Left ventricle myocardium inferior (tissue), 1 donor: ENCODE measurements at regions not wholly inside any gene's neighbourhood (a gene's known extent, or its start where the extent isn't known, plus 50 kb on each side); places are given as distances from the start of the nearest gene placed in this dataset.

Source experiments
- DNase-seq: peaks from one replicate; pipeline ENCODE4 v3.0.0-alpha.2; 2020
- H3K27ac ChIP-seq: fragments of 200-600 bp; replicated peaks from 2 replicates; pipeline ENCODE4 v1.8.0; 2021
- H3K27me3 ChIP-seq: fragments of 200-600 bp; 2 replicates; pipeline ENCODE4 v1.8.0; 2021; ENCODE audit warnings: low read depth
- H3K36me3 ChIP-seq: fragments of 200-600 bp; 2 replicates; pipeline ENCODE4 v1.8.0; 2021
- H3K4me1 ChIP-seq: fragments of 200-600 bp; 2 replicates; pipeline ENCODE4 v1.8.0; 2021
- H3K4me3 ChIP-seq: fragments of 200-600 bp; 2 replicates; pipeline ENCODE4 v1.8.0; 2021; ENCODE audit warnings: mild to moderate bottlenecking, moderate library complexity
- H3K9me3 ChIP-seq: fragments of 200-600 bp; replicated peaks from 2 replicates; pipeline ENCODE4 v1.8.0; 2021
- intact Hi-C: fragments of 100-400 bp; cut with micrococcal nuclease; formaldehyde crosslinking; loops from one replicate; pipeline ENCODE4 v1.11.0; 2022
- TF ChIP-seq, protein P1 (sequence below): fragments of 200-600 bp; IDR thresholded peaks from 2 replicates; pipeline ENCODE4 v1.8.0; 2021; ENCODE audit warnings: antibody characterized with exemption, mild to moderate bottlenecking, borderline replicate concordance
- donor health status: DM: no; HTN: yes; CAD: no; lungs with severe emphysema.

DNA sequence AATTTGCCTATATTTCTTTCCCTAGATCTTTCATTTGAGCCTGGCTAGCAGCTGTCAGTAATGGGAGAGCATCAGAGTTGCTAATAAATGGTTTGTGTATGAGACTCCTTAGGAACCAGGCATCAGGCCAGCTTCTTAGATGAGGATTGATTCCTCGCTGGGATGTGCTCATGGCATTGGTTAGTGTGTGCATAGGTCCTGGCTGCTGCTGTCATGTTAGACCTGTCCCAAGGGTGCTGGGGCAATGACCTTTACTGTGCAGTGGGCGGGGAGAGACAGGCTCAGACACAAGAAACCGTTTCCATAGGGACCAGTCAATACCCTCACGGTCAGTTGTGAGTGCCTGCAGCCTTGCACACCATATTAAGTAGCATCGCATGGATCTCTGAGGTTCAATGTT is 112.3 kb upstream of the NR3C1 start:
- Histone ChIP-seq H3K4me1 (peaks cover 13% of the 10 kb centered on the region), H3K4me3 (no peak overlapping the region), H3K27me3 (no peaks in the 10 kb centered on the region), H3K27ac (no peak overlapping the region), H3K9me3 (no peaks in the 10 kb centered on the region), H3K36me3 (no peaks in the 10 kb centered on the region)
- intact Hi-C loops, result no loop called here
- TF ChIP-seq, protein P1, sequence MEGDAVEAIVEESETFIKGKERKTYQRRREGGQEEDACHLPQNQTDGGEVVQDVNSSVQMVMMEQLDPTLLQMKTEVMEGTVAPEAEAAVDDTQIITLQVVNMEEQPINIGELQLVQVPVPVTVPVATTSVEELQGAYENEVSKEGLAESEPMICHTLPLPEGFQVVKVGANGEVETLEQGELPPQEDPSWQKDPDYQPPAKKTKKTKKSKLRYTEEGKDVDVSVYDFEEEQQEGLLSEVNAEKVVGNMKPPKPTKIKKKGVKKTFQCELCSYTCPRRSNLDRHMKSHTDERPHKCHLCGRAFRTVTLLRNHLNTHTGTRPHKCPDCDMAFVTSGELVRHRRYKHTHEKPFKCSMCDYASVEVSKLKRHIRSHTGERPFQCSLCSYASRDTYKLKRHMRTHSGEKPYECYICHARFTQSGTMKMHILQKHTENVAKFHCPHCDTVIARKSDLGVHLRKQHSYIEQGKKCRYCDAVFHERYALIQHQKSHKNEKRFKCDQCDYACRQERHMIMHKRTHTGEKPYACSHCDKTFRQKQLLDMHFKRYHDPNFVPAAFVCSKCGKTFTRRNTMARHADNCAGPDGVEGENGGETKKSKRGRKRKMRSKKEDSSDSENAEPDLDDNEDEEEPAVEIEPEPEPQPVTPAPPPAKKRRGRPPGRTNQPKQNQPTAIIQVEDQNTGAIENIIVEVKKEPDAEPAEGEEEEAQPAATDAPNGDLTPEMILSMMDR, result no peak
- DNase-seq, result no peak

DNA sequence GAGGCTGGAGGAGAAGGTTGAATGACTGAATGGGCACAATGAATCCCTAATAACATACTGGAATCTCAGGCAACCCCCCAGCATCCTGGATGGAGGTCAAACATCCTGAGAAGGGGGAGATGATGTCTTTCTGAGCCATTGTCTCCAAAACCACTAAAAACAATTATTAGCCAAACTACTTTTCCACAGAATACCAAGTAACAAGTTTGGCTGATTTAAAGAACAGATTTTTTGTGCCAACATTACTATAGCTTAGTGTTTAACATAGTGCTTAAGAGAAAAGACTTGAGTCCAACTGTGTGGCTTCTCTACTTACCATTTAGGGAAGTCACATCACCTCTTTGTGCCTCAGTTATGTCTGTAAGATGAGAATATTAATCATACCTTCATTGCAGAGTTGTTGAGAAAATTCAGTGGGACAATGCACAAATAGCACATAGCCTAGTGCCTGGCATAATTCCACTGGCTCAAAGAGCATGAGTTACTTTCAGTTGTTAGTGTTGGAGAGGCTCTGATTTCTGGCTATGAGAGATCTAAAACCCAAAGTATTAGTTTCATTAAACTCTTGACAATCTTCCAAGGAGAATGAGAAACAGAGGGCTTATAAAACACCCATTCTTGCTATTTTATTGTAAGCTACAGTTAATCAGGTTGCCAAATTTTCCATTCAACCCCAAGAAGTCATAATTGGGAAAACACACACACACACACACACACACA is 111.3 kb upstream of the NR3C1 start:
- intact Hi-C loops, result no loop called here
- Histone ChIP-seq H3K4me3 (no peak overlapping the region), H3K27me3 (no peaks in the 10 kb centered on the region), H3K4me1 (peaks cover 13% of the 10 kb centered on the region), H3K9me3 (no peaks in the 10 kb centered on the region), H3K36me3 (no peaks in the 10 kb centered on the region), H3K27ac (no peak overlapping the region)
- TF ChIP-seq, protein P1, result no peak
- DNase-seq, result no peak

DNA sequence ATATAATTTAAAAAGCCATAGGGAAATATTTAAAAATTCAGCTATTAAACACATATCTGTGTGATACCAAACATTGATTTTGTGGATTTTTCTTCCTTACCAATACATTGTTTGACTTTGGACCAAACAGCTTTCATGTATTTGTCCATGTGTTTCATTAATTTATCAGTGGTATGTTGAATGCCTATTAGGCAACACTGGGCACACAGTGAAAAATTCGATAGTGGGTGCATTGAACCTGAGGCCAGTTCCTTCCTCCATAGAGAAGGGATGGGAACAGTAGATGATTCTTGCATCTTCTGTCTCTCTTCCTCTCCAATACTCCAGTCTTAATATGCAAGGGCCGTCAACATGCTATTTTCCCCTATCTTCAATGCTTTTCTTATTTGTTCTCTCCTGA is 110.2 kb upstream of the NR3C1 start:
- Histone ChIP-seq H3K27ac (no peak overlapping the region), H3K36me3 (no peaks in the 10 kb centered on the region), H3K4me1 (peaks cover 13% of the 10 kb centered on the region), H3K4me3 (no peak overlapping the region), H3K9me3 (no peaks in the 10 kb centered on the region), H3K27me3 (no peaks in the 10 kb centered on the region)
- intact Hi-C loops, result no loop called here
- no peak for DNase-seq
- TF ChIP-seq, protein P1, result no peak

DNA sequence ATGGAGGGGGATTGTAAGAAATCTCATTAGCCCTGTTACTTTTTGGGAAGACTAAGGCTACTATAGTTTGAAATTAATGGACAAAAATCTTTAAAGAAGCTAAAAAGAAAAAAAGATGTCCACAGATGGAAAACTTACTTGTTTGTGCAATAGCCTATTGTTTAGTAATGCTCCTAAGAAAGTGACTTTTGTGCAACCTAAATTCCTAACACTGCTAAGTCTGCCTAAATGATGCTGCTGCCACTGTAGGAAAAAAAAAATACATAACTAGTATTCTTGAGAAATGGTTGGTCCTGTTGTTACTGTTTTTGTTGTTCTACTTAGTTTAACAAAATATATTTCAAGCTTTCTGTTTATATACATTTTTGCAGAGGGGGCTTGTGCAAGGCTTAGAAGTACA is 108.2 kb upstream of the NR3C1 start:
- no peak overlapping the region for H3K4me3 ChIP-seq
- no peaks in the 10 kb centered on the region for H3K9me3 ChIP-seq
- no peaks in the 10 kb centered on the region for H3K27me3 ChIP-seq
- no peaks in the 10 kb centered on the region for H3K36me3 ChIP-seq
- H3K4me1 ChIP-seq, result peaks cover 24% of the 10 kb centered on the region
- no peak overlapping the region for H3K27ac ChIP-seq
- intact Hi-C loops, result no loop called here
- TF ChIP-seq, protein P1, result no peak
- DNase-seq, result no peak

DNA sequence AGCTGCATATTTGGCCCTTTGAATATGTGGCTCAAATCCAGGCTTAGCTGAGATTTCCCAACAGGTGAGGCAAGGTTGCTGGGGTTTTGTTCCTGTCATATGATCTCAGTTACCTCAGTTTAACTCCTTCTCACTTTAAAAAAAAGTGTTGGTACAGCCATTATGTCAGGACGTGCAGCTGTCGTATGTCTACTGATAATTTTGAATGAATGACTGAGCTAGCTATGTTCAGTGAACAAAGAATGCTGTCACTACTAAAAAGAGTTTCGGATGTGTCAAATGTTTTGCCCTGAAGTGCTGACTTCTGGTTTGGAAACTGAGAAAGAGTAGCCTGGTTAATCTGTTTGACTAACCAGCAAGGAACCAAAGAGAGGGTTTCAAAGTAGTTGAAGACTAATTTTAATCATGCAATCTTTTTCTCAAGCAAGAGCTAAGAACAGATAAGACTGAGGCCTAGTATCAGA is 106.3 kb upstream of the NR3C1 start:
- DNase-seq, result no peak
- no peak overlapping the region for H3K27ac ChIP-seq

More for the DNA sequence above, 106.3 kb upstream of the NR3C1 start:
- intact Hi-C loops, result no loop called here
- Histone ChIP-seq H3K9me3 (peaks cover 3% of the 10 kb centered on the region), H3K4me3 (no peak overlapping the region), H3K36me3 (no peaks in the 10 kb centered on the region), H3K4me1 (peaks cover 19% of the 10 kb centered on the region), H3K27me3 (no peaks in the 10 kb centered on the region)
- TF ChIP-seq, protein P1, result no peak
